H1 (cell line): ENCODE measurements at regions not wholly inside any gene's neighbourhood (a gene's known extent, or its start where the extent isn't known, plus 50 kb on each side); places are given as distances from the start of the nearest gene placed in this dataset.

Source experiments
- CTCF ChIA-PET: fragments of 300-600 bp; sonication (Branson Sonifier 250); formaldehyde crosslinking; loops from one replicate; lab custom pipeline; 2021; ENCODE audit not compliant: partially characterized antibody; lab: Charles Lee
- POLR2A ChIA-PET: fragments of 300-600 bp; sonication (Branson Sonifier 250); formaldehyde crosslinking; loops from one replicate; lab custom pipeline; 2021; ENCODE audit warnings: inconsistent platforms; ENCODE audit not compliant: partially characterized antibody; lab: Charles Lee
- DNase-seq, 2 experiments: peaks; one replicate each; pipeline versions ENCODE4 v3.0.0 to v3.0.0-alpha.2; 2010 to 2022; ENCODE audit warnings: low spot score in 2 of 2, low read depth in 1 of 2, mixed read lengths in 1 of 2
- FAIRE-seq: peaks from 2 replicates; lab custom pipeline; 2011; peaks lifted over from hg19 to GRCh38; lab: Jason Lieb, UNC
- H2AFZ ChIP-seq: 2 replicates; pipeline ENCODE4 v1.8.1; 2012; ENCODE audit warnings: low read length, inconsistent platforms
- H2AK5ac ChIP-seq: 2 replicates; pipeline ENCODE4 v1.6.1; 2013; ENCODE audit warnings: low read depth, low read length
- H2BK120ac ChIP-seq: replicated peaks from 2 replicates; pipeline ENCODE3; 2013; ENCODE audit warnings: low read depth, low read length, inconsistent platforms
- H2BK12ac ChIP-seq: 2 replicates; pipeline ENCODE4 v1.6.1; 2013; ENCODE audit warnings: low read depth, low read length
- H2BK15ac ChIP-seq: 2 replicates; pipeline ENCODE4 v1.6.1; 2013; ENCODE audit warnings: low read length
- H2BK20ac ChIP-seq: 2 replicates; pipeline ENCODE4 v1.6.1; 2013; ENCODE audit warnings: low read length
- H2BK5ac ChIP-seq: 2 replicates; pipeline ENCODE4 v1.6.1; 2013; ENCODE audit warnings: low read depth, low read length
- H3K14ac ChIP-seq: 2 replicates; pipeline ENCODE4 v1.6.1; 2013; ENCODE audit warnings: inconsistent platforms; ENCODE audit not compliant: insufficient read length
- H3K18ac ChIP-seq: 2 replicates; pipeline ENCODE4 v1.6.1; 2013; ENCODE audit warnings: low read length; ENCODE audit errors: extremely low read depth
- H3K23ac ChIP-seq: 2 replicates; pipeline ENCODE4 v1.6.1; 2013; ENCODE audit warnings: inconsistent platforms; ENCODE audit not compliant: insufficient read length
- H3K23me2 ChIP-seq: 2 replicates; pipeline ENCODE4 v1.6.1; 2013; ENCODE audit warnings: low read depth, low read length
- H3K27ac ChIP-seq: 2 replicates; pipeline ENCODE4 v1.6.1; 2011; ENCODE audit warnings: low read depth, low read length, inconsistent platforms
- H3K27me3 ChIP-seq, 4 experiments: replicated peaks in 1 of 4; 1 replicate in 1 of 4; 2 replicates in 3 of 4; pipeline versions ENCODE4 v1.6.1 to v1.8.1; 2011 to 2013; ENCODE audit warnings: low read length in 3 of 4, mild to moderate bottlenecking in 3 of 4, inconsistent platforms in 2 of 4, mixed read lengths in 2 of 4, moderate library complexity in 1 of 4; ENCODE audit not compliant: control insufficient read depth in 3 of 4, insufficient read depth in 3 of 4; ENCODE audit errors: extremely low read depth in 1 of 4
- H3K36me3 ChIP-seq, 4 experiments: 2 replicates each; pipeline versions ENCODE4 v1.6.1 to v1.8.1; 2011 to 2013; ENCODE audit warnings: mild to moderate bottlenecking in 4 of 4, low read length in 3 of 4, moderate library complexity in 2 of 4, control low read depth in 1 of 4, inconsistent platforms in 1 of 4; ENCODE audit not compliant: insufficient read depth in 4 of 4, control insufficient read depth in 2 of 4
- H3K4ac ChIP-seq: replicated peaks from 2 replicates; pipeline ENCODE3; 2013; ENCODE audit warnings: low read length, low read depth, mixed read lengths, inconsistent platforms; ENCODE audit not compliant: insufficient read length
- H3K4me1 ChIP-seq, 4 experiments: replicated peaks in 1 of 4; 1 replicate in 1 of 4; 2 replicates in 3 of 4; pipeline versions ENCODE4 v1.6.1 to v1.8.1; 2011 to 2013; ENCODE audit warnings: low read length in 3 of 4, inconsistent platforms in 2 of 4, mixed read lengths in 1 of 4; ENCODE audit not compliant: insufficient read depth in 4 of 4, control insufficient read depth in 3 of 4
- H3K4me2 ChIP-seq, 2 experiments: 2 replicates each; pipeline versions ENCODE4 v1.6.1 to v1.8.1; 2011 to 2013; ENCODE audit warnings: low read depth in 2 of 2, low read length in 2 of 2, control low read depth in 1 of 2, inconsistent platforms in 1 of 2, mild to moderate bottlenecking in 1 of 2; ENCODE audit not compliant: insufficient read depth in 1 of 2
- H3K4me3 ChIP-seq, 4 experiments: fragments of 200-600, 300-600 bp in 1 of 4; sonication (generic), shearing (Covaris generic), sonication (Bioruptor Twin) in 1 of 4; 2 replicates each; pipeline versions ENCODE4 v1.5.1 to v1.8.1; 2011 to 2016; ENCODE audit warnings: low read length in 4 of 4, low read depth in 3 of 4, control low read depth in 2 of 4, inconsistent platforms in 2 of 4, mild to moderate bottlenecking in 2 of 4, mixed read lengths in 1 of 4, moderate library complexity in 1 of 4; ENCODE audit not compliant: insufficient read depth in 2 of 4; ENCODE audit errors: extremely low read depth in 1 of 4
- H3K56ac ChIP-seq: replicated peaks from 2 replicates; pipeline ENCODE3; 2013; ENCODE audit warnings: low read depth, mild to moderate bottlenecking, mixed read lengths, low read length, inconsistent platforms; ENCODE audit not compliant: insufficient read length
- H3K79me1 ChIP-seq: 2 replicates; pipeline ENCODE4 v1.6.1; 2013; ENCODE audit warnings: low read depth, low read length, control low read depth
- H3K79me2 ChIP-seq, 2 experiments: 2 replicates each; pipeline versions ENCODE4 v1.6.1 to v1.8.1; 2012 to 2013; ENCODE audit warnings: low read length in 2 of 2, mild to moderate bottlenecking in 2 of 2, inconsistent platforms in 1 of 2; ENCODE audit not compliant: insufficient read depth in 2 of 2, control insufficient read depth in 1 of 2
- H3K9ac ChIP-seq, 4 experiments: replicated peaks in 1 of 4; 1 replicate in 1 of 4; 2 replicates in 3 of 4; pipeline versions ENCODE4 v1.6.1 to v1.8.1; 2011 to 2013; ENCODE audit warnings: low read depth in 3 of 4, low read length in 3 of 4, control low read depth in 2 of 4, mild to moderate bottlenecking in 2 of 4, moderate library complexity in 2 of 4, inconsistent platforms in 1 of 4; ENCODE audit errors: extremely low read depth in 1 of 4
- H3K9me3 ChIP-seq, 2 experiments: 2 replicates each; pipeline versions ENCODE4 v1.6.1 to v1.8.1; 2012 to 2013; ENCODE audit warnings: mild to moderate bottlenecking in 2 of 2, moderate library complexity in 2 of 2, control low read depth in 1 of 2, inconsistent platforms in 1 of 2, low read depth in 1 of 2, low read length in 1 of 2, mixed read lengths in 1 of 2; ENCODE audit not compliant: insufficient read depth in 2 of 2
- H4K20me1 ChIP-seq, 2 experiments: replicated peaks in 1 of 2; 2 replicates each; pipeline versions ENCODE3 to v1.8.1; 2011 to 2013; ENCODE audit warnings: inconsistent platforms in 2 of 2, low read length in 2 of 2, mild to moderate bottlenecking in 1 of 2; ENCODE audit not compliant: insufficient read depth in 2 of 2, control insufficient read depth in 1 of 2
- H4K5ac ChIP-seq: 2 replicates; pipeline ENCODE4 v1.6.1; 2013; ENCODE audit warnings: low read length, low read depth, mixed read lengths, inconsistent platforms; ENCODE audit not compliant: insufficient read length
- H4K8ac ChIP-seq: 2 replicates; pipeline ENCODE4 v1.8.0; 2013; ENCODE audit warnings: mild to moderate bottlenecking, moderate library complexity, low read length, inconsistent platforms; ENCODE audit not compliant: insufficient read depth; ENCODE audit errors: extremely low read depth
- H4K91ac ChIP-seq: replicated peaks from 2 replicates; pipeline ENCODE3; 2013; ENCODE audit warnings: low read length, mixed read lengths, inconsistent platforms; ENCODE audit not compliant: insufficient read length
- JUN ChIP-seq: IDR thresholded peaks from 2 replicates; pipeline ENCODE4 v1.6.1; 2011; ENCODE audit warnings: low read depth, mild to moderate bottlenecking, improper control_type of control experiment, low read length
- WGBS, 2 experiments: shearing (Covaris generic) in 1 of 2; methylation state at CpG; one replicate each; pipeline versions ENCODE4 v1.1.6 to v1.1.7; 2013 to 2015; ENCODE audit warnings: low lambda C conversion rate in 2 of 2, mixed read lengths in 2 of 2, inconsistent platforms in 1 of 2, low coverage in 1 of 2, missing lambda C conversion rate in 1 of 2; ENCODE audit not compliant: insufficient replicate concordance in 2 of 2, insufficient coverage in 1 of 2, insufficient read length in 1 of 2; ENCODE audit errors: extremely low coverage in 1 of 2, missing lambda C conversion rate in 1 of 2; 5-methylcytosine and 5-hydroxymethylcytosine counted together

DNA sequence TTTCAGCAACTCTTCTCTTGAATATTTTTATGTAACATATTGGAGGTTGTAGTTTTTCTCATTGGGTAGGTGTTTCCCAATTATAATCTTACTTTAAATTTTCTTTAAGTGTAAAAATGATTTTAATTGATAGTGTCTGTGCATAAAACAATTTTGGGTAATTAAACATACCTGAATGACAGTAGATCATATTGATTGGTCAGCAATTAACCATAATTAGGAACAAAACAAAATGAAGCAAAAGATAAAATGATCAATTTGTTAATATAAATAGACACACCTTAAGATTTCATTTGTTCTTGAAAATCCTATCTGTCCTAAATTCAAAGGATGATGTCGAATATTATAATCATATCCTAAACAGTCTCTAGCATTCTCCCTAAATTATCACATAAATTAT, 468.3 kb downstream of the PDZRN4 start:
- Histone ChIP-seq H3K4me1 (no peaks in the 10 kb centered on the region), H4K20me1 (no peaks in the 10 kb centered on the region), H3K9me3 (peaks cover 0 to 5% of the 10 kb centered on the region in 2 experiments; a peak in 1 of 4 replicates), H2BK5ac (no peak overlapping the region), H4K5ac (no peak overlapping the region), H2BK15ac (no peak overlapping the region), H2AFZ (no peak overlapping the region), H3K23ac (no peak overlapping the region), H3K18ac (no peak overlapping the region), H2BK12ac (no peak overlapping the region), H3K27me3 (no peaks in the 10 kb centered on the region), H3K14ac (no peak overlapping the region), H3K36me3 (no peaks in the 10 kb centered on the region), H3K4ac (no peak overlapping the region), H3K4me3 (no peak overlapping the region), H4K91ac (no peak overlapping the region), H3K9ac (no peak overlapping the region), H3K79me2 (no peaks in the 10 kb centered on the region), H2BK120ac (no peak overlapping the region), H3K79me1 (no peaks in the 10 kb centered on the region), H3K27ac (no peak overlapping the region), H3K56ac (no peak overlapping the region), H2BK20ac (no peak overlapping the region), H3K4me2 (no peak overlapping the region), H3K23me2 (no peaks in the 10 kb centered on the region), H4K8ac (no peak overlapping the region), H2AK5ac (no peak overlapping the region)
- DNase-seq: no peak
- ChIA-PET CTCF (no interaction called here), POLR2A (no interaction called here)
- FAIRE-seq: no peak
- WGBS, 2 experiments: 75% methylated on average over 1 of the region's 1 CpG; no CpG with 5 or more reads in 1 of the 2 experiments
- no peak for TF ChIP-seq JUN
